K562 (cell line): ENCODE measurements at regions not wholly inside any gene's neighbourhood (a gene's known extent, or its start where the extent isn't known, plus 50 kb on each side); places are given as distances from the start of the nearest gene placed in this dataset.

Experiments
- ATAC-seq: fragments of 200-7000 bp; cut with Tn5 transposase; 3 replicates; pipeline ENCODE4 v1.9.1; 2020; ENCODE audit warnings: moderate library complexity
- BruUV-seq: library from RNA; stranded (reverse); fragments of 400-500 nt; replicated peaks from 2 replicates; lab custom pipeline; 2021; lab: Mats Ljungman, UMichigan
- CTCF ChIA-PET: fragments of 300-600 bp; formaldehyde crosslinking; extraction: SDS; loops from one replicate; lab custom pipeline; 2021; ENCODE audit warnings: low intra/inter-chr PET ratio; lab: Yijun Ruan, JAX
- POLR2A ChIA-PET: fragments of 300-600, 350-650 bp; sonication (Branson Sonifier 250); formaldehyde crosslinking; extraction: SDS; loops from one replicate; lab custom pipeline; 2021; ENCODE audit warnings: antibody characterized with exemption, inconsistent platforms; lab: Yijun Ruan, JAX
- DNase-seq, 4 experiments: peaks; one replicate each; pipeline versions ENCODE4 v3.0.0 to v3.0.0-alpha.2; 2011 to 2018; ENCODE audit warnings: low spot score in 3 of 4, mixed read lengths in 3 of 4; ENCODE audit errors: extremely low read depth in 1 of 4
- FAIRE-seq: peaks from 2 replicates; lab custom pipeline; 2011; peaks lifted over from hg19 to GRCh38; lab: Jason Lieb, UNC
- H2AFZ ChIP-seq: 2 replicates; pipeline ENCODE4 v1.6.0; 2011; ENCODE audit warnings: low read depth, low read length, control low read depth, inconsistent platforms
- H3K27ac ChIP-seq: fragments of 200-600 bp; 3 replicates; pipeline ENCODE4 v1.8.0; 2011; ENCODE audit warnings: low read depth, mild to moderate bottlenecking, control low read depth, inconsistent platforms, low read length, moderate library complexity, mixed read lengths; ENCODE audit errors: extremely low read depth
- H3K27me3 ChIP-seq, 2 experiments: fragments of 300-600 bp in 1 of 2; 2 replicates in 1 of 2; 3 replicates in 1 of 2; pipeline versions ENCODE4 v1.6.0 to v1.8.0; 2011; ENCODE audit warnings: inconsistent platforms in 2 of 2, low read length in 2 of 2, mild to moderate bottlenecking in 1 of 2, mixed read lengths in 1 of 2, moderate library complexity in 1 of 2; ENCODE audit not compliant: control insufficient read depth in 2 of 2, insufficient read depth in 2 of 2
- H3K36me3 ChIP-seq: fragments of 300-600 bp; 3 replicates; pipeline ENCODE4 v1.8.0; 2011; ENCODE audit warnings: mild to moderate bottlenecking, low read length, inconsistent platforms; ENCODE audit not compliant: control insufficient read depth, insufficient read depth
- H3K4me1 ChIP-seq, 2 experiments: fragments of 200-600 bp in 1 of 2; replicated peaks in 1 of 2; 2 replicates in 1 of 2; 3 replicates in 1 of 2; pipeline versions ENCODE4 v1.5.1 to v1.8.0; 2011; ENCODE audit warnings: inconsistent platforms in 2 of 2, low read length in 2 of 2, mild to moderate bottlenecking in 1 of 2, mixed read lengths in 1 of 2, moderate library complexity in 1 of 2; ENCODE audit not compliant: control insufficient read depth in 2 of 2, insufficient read depth in 2 of 2
- H3K4me2 ChIP-seq: 2 replicates; pipeline ENCODE4 v1.6.1; 2011; ENCODE audit warnings: low read length, control low read depth, inconsistent platforms, mixed read lengths; ENCODE audit not compliant: insufficient read depth
- H3K4me3 ChIP-seq: fragments of 200-600 bp; sonication (generic), shearing (Covaris generic); 2 replicates; pipeline ENCODE4 v1.5.1; 2016; ENCODE audit warnings: control low read depth, inconsistent platforms
- H3K79me2 ChIP-seq: fragments of 200-600 bp; 3 replicates; pipeline ENCODE4 v1.8.0; 2011; ENCODE audit warnings: low read length, inconsistent platforms; ENCODE audit not compliant: control insufficient read depth, insufficient read depth
- H3K9ac ChIP-seq, 2 experiments: 2 replicates each; pipeline versions ENCODE4 v1.6.0 to v1.6.1; 2011; ENCODE audit warnings: low read depth in 2 of 2, low read length in 2 of 2, control low read depth in 1 of 2, inconsistent platforms in 1 of 2, mild to moderate bottlenecking in 1 of 2, mixed read lengths in 1 of 2; ENCODE audit not compliant: insufficient read depth in 1 of 2
- H3K9me1 ChIP-seq: one replicate; pipeline ENCODE4 v1.6.0; 2011; ENCODE audit warnings: inconsistent platforms, mild to moderate bottlenecking, low read length, moderate library complexity; ENCODE audit not compliant: control insufficient read depth, insufficient read depth
- H3K9me3 ChIP-seq: replicated peaks from 2 replicates; pipeline ENCODE4 v1.5.1; 2011; ENCODE audit warnings: low read depth, low read length, inconsistent platforms; ENCODE audit not compliant: control insufficient read depth, insufficient read depth
- H4K20me1 ChIP-seq: replicated peaks from 2 replicates; pipeline ENCODE4 v1.6.1; 2011; ENCODE audit warnings: low read length, inconsistent platforms, mixed read lengths; ENCODE audit not compliant: control insufficient read depth, insufficient read depth
- NCOA6 ChIP-seq: fragments of 450-650 bp; IDR thresholded peaks from 2 replicates; pipeline ENCODE4 v1.6.1; 2017; ENCODE audit warnings: mild to moderate bottlenecking
- RBM34 ChIP-seq: fragments of 200-400 bp; formaldehyde crosslinking; IDR thresholded peaks from 2 replicates; pipeline ENCODE4 v1.6.1; 2018; ENCODE audit warnings: low read length, borderline replicate concordance; ENCODE audit not compliant: insufficient read depth
- SMAD4 ChIP-seq: fragments of 250-450 bp; sonication (Bioruptor Pico); conservative IDR thresholded peaks from 2 replicates; pipeline ENCODE4 v1.8.0; 2021; ENCODE audit warnings: inconsistent platforms, mild to moderate bottlenecking, moderate library complexity
- ZNF592 ChIP-seq: fragments of 450-650 bp; IDR thresholded peaks from 2 replicates; pipeline ENCODE4 v1.6.1; 2017; ENCODE audit warnings: antibody characterized with exemption, mild to moderate bottlenecking
- WGBS: fragments of 100-300 bp; shearing (Covaris generic); methylation state at CpG from one replicate; pipeline ENCODE4 v1.1.6; 2016; ENCODE audit warnings: low coverage, mixed read lengths; ENCODE audit not compliant: insufficient coverage; ENCODE audit errors: missing lambda C conversion rate; 5-methylcytosine and 5-hydroxymethylcytosine counted together
- in situ Hi-C: fragments of 300-500 bp; cut with MboI; formaldehyde crosslinking; loops from 4 replicates; pipeline ENCODE4 v1.15.0; 2018; ENCODE audit warnings: inconsistent platforms, mixed read lengths
- intact Hi-C: fragments of 100-400 bp; cut with micrococcal nuclease; formaldehyde crosslinking; loops from 2 replicates; pipeline ENCODE4 v1.14.2; 2022

DNA sequence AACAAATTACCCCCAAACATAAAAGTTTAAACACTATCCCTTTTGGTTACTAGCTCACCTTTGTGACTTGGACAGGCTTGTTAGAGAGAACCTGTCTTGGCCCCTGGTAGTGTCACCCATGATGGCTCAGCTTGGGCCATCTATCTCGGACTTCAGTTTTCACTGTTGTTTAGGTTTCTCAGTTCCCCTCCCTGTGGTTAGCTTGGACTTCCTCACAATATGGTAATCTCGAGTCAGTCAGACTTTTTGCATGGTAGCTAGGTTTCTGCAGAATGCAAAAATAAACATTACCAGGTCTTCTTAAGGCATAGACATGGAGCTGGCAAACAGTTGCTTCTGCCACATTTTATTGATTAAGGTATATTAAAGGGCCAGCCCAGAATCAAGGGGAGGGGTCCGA is 324.3 kb upstream of the RORB start:
- no peak overlapping the region for H3K9ac ChIP-seq
- no peaks in the 10 kb centered on the region for H3K36me3 ChIP-seq
- no peak overlapping the region for H3K4me2 ChIP-seq
- FAIRE-seq (no peak), DNase-seq (no peak), ATAC-seq (no peak)
- no peak overlapping the region for H3K27ac ChIP-seq
- no peaks in the 10 kb centered on the region for H4K20me1 ChIP-seq
- H3K79me2 ChIP-seq = no peaks in the 10 kb centered on the region
- no peak overlapping the region for H2AFZ ChIP-seq
- WGBS = 0% methylated on average over 2 of the region's 3 CpGs
- no peaks in the 10 kb centered on the region for H3K9me1 ChIP-seq
- in situ Hi-C loops = no loop called here
- no peaks in the 10 kb centered on the region for H3K9me3 ChIP-seq
- no peak overlapping the region for H3K4me3 ChIP-seq
- TF ChIP-seq NCOA6 (no peak), ZNF592 (no peak), RBM34 (no peak), SMAD4 (no peak)
- ChIA-PET CTCF (no interaction called here), POLR2A (no interaction called here)
- H3K4me1 ChIP-seq = no peaks in the 10 kb centered on the region
- no TSS peak for BruUV-seq
- no peaks in the 10 kb centered on the region for H3K27me3 ChIP-seq
- intact Hi-C loops = no loop called here
